ENCODE measurements at regions not wholly inside any gene's neighbourhood (a gene's known extent, or its start where the extent isn't known, plus 50 kb on each side); places are given as distances from the start of the nearest gene placed in this dataset.

- no peaks in the 10 kb centered on the region for H3K9me3 Mint-ChIP-seq
- no peak for DNase-seq (ENCODE audit: low spot score in 2 of 2, unreplicated experiment in 2 of 2)
- no peaks in the 10 kb centered on the region for H3K36me3 Mint-ChIP-seq
- no peak overlapping the region for H3K4me3 Mint-ChIP-seq
- TF ChIP-seq CTCF (IDR thresholded peaks at IDR 0.05; ENCODE audit: unreplicated experiment): no peak
- no peaks in the 10 kb centered on the region for H3K27me3 Mint-ChIP-seq (ENCODE audit: low read depth)
- H3K4me1 Mint-ChIP-seq: peaks cover 8% of the 10 kb centered on the region
- H3K27ac Mint-ChIP-seq: peak overlapping the region; percentile 60
Observed at GRCh38 chr4:128468123-128468989, 180.7 kb upstream of the PGRMC2 start.

- Mint-ChIP-seq H3K9me3 (no peaks in the 10 kb centered on the region), H3K36me3 (no peaks in the 10 kb centered on the region), H3K27ac (no peak overlapping the region), H3K4me3 (no peak overlapping the region), H3K4me1 (peaks cover 8% of the 10 kb centered on the region), H3K27me3 (ENCODE audit: low read depth) (no peaks in the 10 kb centered on the region)
- no peak for DNase-seq (ENCODE audit: low spot score in 2 of 2, unreplicated experiment in 2 of 2)
- no peak for TF ChIP-seq CTCF (IDR thresholded peaks at IDR 0.05; ENCODE audit: unreplicated experiment)
Observed at GRCh38 chr4:128465523-128465922, 177.9 kb upstream of the PGRMC2 start.

GRCh38 chr4:128463006-128463405 lies 175.4 kb upstream of the PGRMC2 start:
- Mint-ChIP-seq H3K27me3 (ENCODE audit: low read depth) (no peaks in the 10 kb centered on the region), H3K4me3 (no peak overlapping the region), H3K36me3 (no peaks in the 10 kb centered on the region), H3K27ac (no peak overlapping the region), H3K4me1 (peaks cover 5% of the 10 kb centered on the region), H3K9me3 (no peaks in the 10 kb centered on the region)
- TF ChIP-seq CTCF (IDR thresholded peaks at IDR 0.05; ENCODE audit: unreplicated experiment): no peak
- DNase-seq (ENCODE audit: low spot score in 2 of 2, unreplicated experiment in 2 of 2): no peak

GRCh38 chr4:128462103-128462783 lies 174.6 kb upstream of the PGRMC2 start:
- Mint-ChIP-seq H3K36me3 (no peaks in the 10 kb centered on the region), H3K27ac (no peak overlapping the region), H3K4me1 (peaks cover 3% of the 10 kb centered on the region), H3K4me3 (no peak overlapping the region), H3K9me3 (no peaks in the 10 kb centered on the region), H3K27me3 (ENCODE audit: low read depth) (peaks cover under 1% of the 10 kb centered on the region)
- no peak for TF ChIP-seq CTCF (IDR thresholded peaks at IDR 0.05; ENCODE audit: unreplicated experiment)
- no peak for DNase-seq (ENCODE audit: low spot score in 2 of 2, unreplicated experiment in 2 of 2)

GRCh38 chr4:128461291-128462102 lies 173.9 kb upstream of the PGRMC2 start:
- no peak overlapping the region for H3K4me3 Mint-ChIP-seq
- no peaks in the 10 kb centered on the region for H3K36me3 Mint-ChIP-seq
- peaks cover 3% of the 10 kb centered on the region for H3K4me1 Mint-ChIP-seq
- no peak overlapping the region for H3K27ac Mint-ChIP-seq
- TF ChIP-seq CTCF (IDR thresholded peaks at IDR 0.05; ENCODE audit: unreplicated experiment): no peak
- no peak for DNase-seq (ENCODE audit: low spot score in 2 of 2, unreplicated experiment in 2 of 2)
- peaks cover 4% of the 10 kb centered on the region for H3K27me3 Mint-ChIP-seq (ENCODE audit: low read depth)
- H3K9me3 Mint-ChIP-seq: no peaks in the 10 kb centered on the region

All from mesothelial cell of epicardium (in vitro differentiated cells).